22Rv1 (cell line): ENCODE measurements at regions not wholly inside any gene's neighbourhood (a gene's known extent, or its start where the extent isn't known, plus 50 kb on each side); places are given as distances from the start of the nearest gene placed in this dataset.

Source experiments
- CTCF ChIP-seq: fragments of 450-650 bp; IDR thresholded peaks from 2 replicates; pipeline ENCODE4 v1.5.1; 2017; ENCODE audit warnings: mild to moderate bottlenecking
- ZFX ChIP-seq: fragments of 450-650 bp; IDR thresholded peaks from 2 replicates; pipeline ENCODE4 v1.6.1; 2017; ENCODE audit warnings: antibody characterized with exemption, borderline replicate concordance

- no peak for TF ChIP-seq CTCF
- no peak for TF ChIP-seq ZFX
Measured at GRCh38 chr11:29119707-29120618, 896.9 kb downstream of the KCNA4 start.
